GM10266 (cell line): ENCODE measurements at regions not wholly inside any gene's neighbourhood (a gene's known extent, or its start where the extent isn't known, plus 50 kb on each side); places are given as distances from the start of the nearest gene placed in this dataset.
"Not testable (repeated sequence)": the region's sequence is repeated elsewhere in the genome, so short reads cannot be mapped to it uniquely, and the experiment has no call there.

Experiments
- DNase-seq: peaks from one replicate; pipeline ENCODE4 v3.0.0; 2012; ENCODE audit errors: extremely low spot score
- CTCF ChIP-seq: IDR thresholded peaks from 2 replicates; pipeline ENCODE4 v1.5.1; 2012; ENCODE audit warnings: mild to moderate bottlenecking, low read depth; ENCODE audit not compliant: control insufficient read depth, insufficient read depth; ENCODE audit errors: missing control alignments

DNA sequence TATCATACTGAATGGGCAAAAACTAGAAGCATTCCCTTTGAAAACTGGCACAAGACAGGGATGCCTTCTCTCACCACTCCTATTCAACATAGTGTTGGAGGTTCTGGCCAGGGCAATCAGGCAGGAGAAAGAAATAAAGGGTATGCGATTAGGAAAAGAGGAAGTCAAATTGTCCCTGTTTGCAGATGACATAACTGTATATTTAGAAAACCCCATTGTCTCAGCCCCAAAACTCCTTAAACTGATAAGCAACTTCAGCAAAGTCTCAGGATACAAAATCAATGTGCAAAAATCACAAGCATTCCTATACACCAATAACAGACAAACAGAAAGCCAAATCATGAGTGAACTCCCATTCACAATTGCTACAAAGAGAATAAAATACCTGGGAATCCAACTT is 52.5 kb upstream of the CCDC71L start:
- DNase-seq = not testable (repeated sequence)

DNA sequence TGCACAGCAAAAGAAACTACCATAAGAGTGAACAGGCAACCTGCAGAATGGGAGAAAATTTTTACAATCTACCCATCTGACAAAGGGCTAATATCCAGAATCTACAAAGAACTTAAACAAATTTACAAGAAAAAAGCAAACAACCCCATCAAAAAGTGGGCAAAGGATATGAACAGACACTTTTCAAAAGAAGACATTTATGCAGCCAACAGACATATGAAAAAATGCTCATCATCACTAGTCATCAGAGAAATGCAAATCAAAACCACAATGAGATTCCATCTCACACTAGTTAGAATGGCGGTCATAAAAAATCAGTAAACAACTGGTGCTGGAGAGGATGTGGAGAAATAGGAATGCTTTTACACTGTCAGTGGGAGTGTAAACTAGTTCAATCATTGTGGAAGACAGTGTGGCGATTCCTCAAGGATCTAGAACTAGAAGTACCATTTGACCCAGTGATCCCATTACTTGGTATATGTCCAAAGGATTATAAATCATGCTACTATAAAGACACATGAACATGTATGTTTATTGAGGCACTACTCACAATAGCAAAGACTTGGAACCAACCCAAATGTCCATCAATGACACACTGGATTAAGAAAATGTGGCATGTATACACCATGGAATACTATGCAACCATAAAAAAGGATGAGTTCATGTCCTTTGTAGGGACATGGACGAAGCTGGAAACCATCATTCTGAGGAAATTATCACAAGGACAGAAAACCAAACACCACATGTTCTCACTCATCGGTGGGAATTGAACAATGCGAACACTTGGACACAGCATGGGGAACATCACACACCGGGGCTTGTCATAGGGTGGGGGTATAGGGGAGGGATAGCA is 53.9 kb upstream of the CCDC71L start:
- not testable (repeated sequence) for DNase-seq

- TF ChIP-seq CTCF = no peak
- DNase-seq = no peak
These were observed 54.8 kb upstream of the CCDC71L start for GRCh38 chr7:106715730-106716129.

GRCh38 chr7:106717254-106717954 is 56.4 kb upstream of the CCDC71L start:
- TF ChIP-seq CTCF = no peak
- no peak for DNase-seq

GRCh38 chr7:106717955-106718871 is 57.3 kb upstream of the CCDC71L start:
- no peak for TF ChIP-seq CTCF
- peak; percentile 52 for DNase-seq

DNA sequence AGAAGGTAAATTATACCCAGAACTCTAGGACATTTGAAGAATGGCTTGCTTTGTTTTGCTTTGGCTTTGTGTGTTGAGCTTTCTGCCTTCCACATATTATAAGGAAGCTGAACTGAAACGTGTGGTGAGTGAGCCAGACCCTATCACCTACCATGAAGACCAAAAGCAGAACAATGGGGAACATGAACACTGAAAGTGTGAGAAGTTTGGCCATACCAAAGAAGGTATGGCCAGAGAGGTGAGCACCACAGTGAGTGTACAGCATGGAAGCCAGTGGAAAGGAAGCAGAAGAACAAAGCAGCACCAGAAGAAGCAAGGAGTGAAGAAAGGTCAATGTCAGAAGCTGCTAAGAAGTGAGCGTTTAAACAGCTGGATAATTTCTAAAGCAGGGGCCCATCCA is 59.7 kb upstream of the CCDC71L start:
- DNase-seq = no peak
- no peak for TF ChIP-seq CTCF

GRCh38 chr7:106721816-106722785 is 61.1 kb upstream of the CCDC71L start:
- no peak for DNase-seq
- no peak for TF ChIP-seq CTCF
